Mesenchymal stem cell (in vitro differentiated cells and primary cell): ENCODE measurements at regions not wholly inside any gene's neighbourhood (a gene's known extent, or its start where the extent isn't known, plus 50 kb on each side); places are given as distances from the start of the nearest gene placed in this dataset.

Experiments used
- DNase-seq: peaks from one replicate; pipeline ENCODE4 v3.0.0-alpha.2; 2013
- H2AFZ ChIP-seq: one replicate; pipeline ENCODE4 v1.6.1; 2013; ENCODE audit warnings: low read depth, mild to moderate bottlenecking, control low read depth, inconsistent platforms, low read length, moderate library complexity
- H2AK5ac ChIP-seq: 2 replicates; pipeline ENCODE4 v1.6.1; 2013; ENCODE audit warnings: low read length, moderate library complexity, mild to moderate bottlenecking, inconsistent platforms; ENCODE audit not compliant: severe bottlenecking
- H2BK120ac ChIP-seq: one replicate; pipeline ENCODE4 v1.6.1; 2013; ENCODE audit warnings: low read depth, mild to moderate bottlenecking, inconsistent platforms, low read length, moderate library complexity
- H2BK12ac ChIP-seq, 2 experiments: one replicate each; pipeline ENCODE4 v1.6.1; 2013; ENCODE audit warnings: inconsistent platforms in 2 of 2, low read length in 2 of 2, mild to moderate bottlenecking in 2 of 2, moderate library complexity in 2 of 2, control low read depth in 1 of 2
- H2BK15ac ChIP-seq: one replicate; pipeline ENCODE4 v1.6.1; 2013; ENCODE audit warnings: mild to moderate bottlenecking, low read depth, inconsistent platforms; ENCODE audit not compliant: poor library complexity, severe bottlenecking
- H2BK5ac ChIP-seq: 2 replicates; pipeline ENCODE4 v1.6.1; 2013; ENCODE audit warnings: low read depth, mild to moderate bottlenecking, low read length, control low read depth, inconsistent platforms; ENCODE audit not compliant: poor library complexity, severe bottlenecking
- H3K14ac ChIP-seq, 2 experiments: one replicate each; pipeline ENCODE4 v1.6.1; 2013; ENCODE audit warnings: inconsistent platforms in 2 of 2, low read length in 2 of 2, control low read depth in 1 of 2, mild to moderate bottlenecking in 1 of 2, moderate library complexity in 1 of 2
- H3K18ac ChIP-seq, 2 experiments: one replicate each; pipeline ENCODE4 v1.6.1; 2013; ENCODE audit warnings: inconsistent platforms in 2 of 2, low read length in 2 of 2, control low read depth in 1 of 2, low read depth in 1 of 2, mild to moderate bottlenecking in 1 of 2
- H3K23ac ChIP-seq, 2 experiments: one replicate each; pipeline ENCODE4 v1.6.1; 2013; ENCODE audit warnings: inconsistent platforms in 2 of 2, low read length in 2 of 2, mild to moderate bottlenecking in 2 of 2, moderate library complexity in 2 of 2, control low read depth in 1 of 2
- H3K27ac ChIP-seq: 2 replicates; pipeline ENCODE4 v1.5.1; 2013; ENCODE audit warnings: mild to moderate bottlenecking, moderate library complexity, low read length, control low read depth, inconsistent platforms; ENCODE audit not compliant: poor library complexity, severe bottlenecking
- H3K27me3 ChIP-seq, 2 experiments: 2 replicates each; pipeline versions ENCODE4 v1.6.1 to v1.7.0; 2013; ENCODE audit warnings: low read length in 2 of 2, mild to moderate bottlenecking in 2 of 2, moderate library complexity in 2 of 2, control low read depth in 1 of 2, inconsistent platforms in 1 of 2; ENCODE audit not compliant: control insufficient read depth in 1 of 2, insufficient read depth in 1 of 2
- H3K36me3 ChIP-seq, 2 experiments: 2 replicates each; pipeline versions ENCODE4 v1.6.1 to v1.7.0; 2013; ENCODE audit warnings: low read length in 2 of 2, control low read depth in 1 of 2, inconsistent platforms in 1 of 2, low read depth in 1 of 2, mild to moderate bottlenecking in 1 of 2; ENCODE audit not compliant: insufficient read depth in 2 of 2, control insufficient read depth in 1 of 2
- H3K4ac ChIP-seq, 2 experiments: one replicate each; pipeline ENCODE4 v1.6.1; 2013; ENCODE audit warnings: inconsistent platforms in 2 of 2, low read length in 2 of 2, mild to moderate bottlenecking in 2 of 2, moderate library complexity in 2 of 2, control low read depth in 1 of 2, low read depth in 1 of 2
- H3K4me1 ChIP-seq: 2 replicates; pipeline ENCODE4 v1.6.1; 2013; ENCODE audit warnings: low read depth, low read length, control low read depth; ENCODE audit not compliant: control insufficient read depth, insufficient read depth
- H3K4me2 ChIP-seq: 2 replicates; pipeline ENCODE4 v1.6.1; 2013; ENCODE audit warnings: low read length, mild to moderate bottlenecking, inconsistent platforms; ENCODE audit not compliant: poor library complexity, severe bottlenecking
- H3K4me3 ChIP-seq, 2 experiments: 2 replicates each; pipeline versions ENCODE4 v1.5.1 to v1.7.0; 2013; ENCODE audit warnings: low read length in 2 of 2, mild to moderate bottlenecking in 2 of 2, control low read depth in 1 of 2, low read depth in 1 of 2; ENCODE audit not compliant: insufficient read depth in 1 of 2
- H3K79me1 ChIP-seq: replicated peaks from 2 replicates; pipeline ENCODE4 v1.6.1; 2013; ENCODE audit warnings: mild to moderate bottlenecking, control low read depth, low read length, inconsistent platforms; ENCODE audit not compliant: poor library complexity, severe bottlenecking
- H3K9ac ChIP-seq: 2 replicates; pipeline ENCODE4 v1.7.0; 2013; ENCODE audit warnings: mild to moderate bottlenecking, low read length, moderate library complexity
- H3K9me3 ChIP-seq: 2 replicates; pipeline ENCODE4 v1.7.0; 2013; ENCODE audit warnings: mild to moderate bottlenecking, low read length; ENCODE audit not compliant: control insufficient read depth
- H4K8ac ChIP-seq: one replicate; pipeline ENCODE4 v1.6.1; 2013; ENCODE audit warnings: inconsistent platforms, mild to moderate bottlenecking, low read length, moderate library complexity
- H4K91ac ChIP-seq: one replicate; pipeline ENCODE4 v1.6.1; 2013; ENCODE audit warnings: mild to moderate bottlenecking, low read length, inconsistent platforms
- WGBS: methylation state at CpG from one replicate; pipeline ENCODE4 v1.1.7; 2013; ENCODE audit warnings: mixed read lengths; 5-methylcytosine and 5-hydroxymethylcytosine counted together

GRCh38 chr1:214715126-214715525 is 112.1 kb downstream of the CENPF start:
- Histone ChIP-seq H3K79me1 (no peaks in the 10 kb centered on the region), H4K8ac (no peak overlapping the region), H3K36me3 (no peaks in the 10 kb centered on the region), H2AK5ac (no peak overlapping the region), H3K27me3 (no peaks in the 10 kb centered on the region), H2BK15ac (no peak overlapping the region), H3K4me1 (no peaks in the 10 kb centered on the region), H3K27ac (no peak overlapping the region), H2AFZ (no peak overlapping the region), H2BK12ac (no peak overlapping the region), H3K4me3 (no peak overlapping the region), H2BK5ac (no peak overlapping the region), H4K91ac (no peak overlapping the region), H3K18ac (no peak overlapping the region), H3K23ac (no peak overlapping the region), H3K9ac (no peak overlapping the region), H3K9me3 (no peaks in the 10 kb centered on the region), H3K4me2 (no peak overlapping the region), H2BK120ac (no peak overlapping the region), H3K4ac (no peak overlapping the region), H3K14ac (no peak overlapping the region)
- 87% methylated on average over 4 of the region's 4 CpGs for WGBS
- DNase-seq = no peak

GRCh38 chr1:214717351-214717750 is 114.4 kb downstream of the CENPF start:
- DNase-seq = no peak
- no peak overlapping the region for H2BK15ac ChIP-seq
- no peak overlapping the region for H3K14ac ChIP-seq
- no peak overlapping the region for H2BK12ac ChIP-seq
- no peak overlapping the region for H2BK5ac ChIP-seq
- no peak overlapping the region for H4K8ac ChIP-seq
- no peak overlapping the region for H2AK5ac ChIP-seq
- WGBS = 94% methylated on average over 7 of the region's 7 CpGs
- H3K18ac ChIP-seq = no peak overlapping the region
- no peak overlapping the region for H3K9ac ChIP-seq
- H3K4me3 ChIP-seq = no peak overlapping the region
- no peak overlapping the region for H3K4me2 ChIP-seq
- no peaks in the 10 kb centered on the region for H3K27me3 ChIP-seq
- H2BK120ac ChIP-seq = no peak overlapping the region
- no peaks in the 10 kb centered on the region for H3K79me1 ChIP-seq
- H2AFZ ChIP-seq = no peak overlapping the region
- peak overlapping the region in 1 of 2 experiments; percentile 59 for H3K23ac ChIP-seq
- H3K27ac ChIP-seq = no peak overlapping the region
- H3K9me3 ChIP-seq = no peaks in the 10 kb centered on the region
- H3K4me1 ChIP-seq = no peaks in the 10 kb centered on the region
- no peak overlapping the region for H4K91ac ChIP-seq
- no peaks in the 10 kb centered on the region for H3K36me3 ChIP-seq
- no peak overlapping the region for H3K4ac ChIP-seq

GRCh38 chr1:214718724-214719123 is 115.7 kb downstream of the CENPF start:
- no peak for DNase-seq
- H3K4me3 ChIP-seq = no peak overlapping the region

GRCh38 chr1:214719207-214719606 is 116.2 kb downstream of the CENPF start:
- H2BK15ac ChIP-seq = no peak overlapping the region
- H3K27me3 ChIP-seq = no peaks in the 10 kb centered on the region
- WGBS = 97% methylated on average over 2 of the region's 4 CpGs

More at GRCh38 chr1:214718724-214719123, 115.7 kb downstream of the CENPF start:
- Histone ChIP-seq H3K27me3 (no peaks in the 10 kb centered on the region), H3K23ac (no peak overlapping the region), H3K79me1 (no peaks in the 10 kb centered on the region), H4K8ac (no peak overlapping the region), H2AFZ (no peak overlapping the region), H3K14ac (no peak overlapping the region), H3K18ac (no peak overlapping the region), H2BK15ac (no peak overlapping the region), H2BK5ac (no peak overlapping the region), H2BK120ac (no peak overlapping the region), H3K9ac (no peak overlapping the region), H2AK5ac (no peak overlapping the region), H3K9me3 (no peaks in the 10 kb centered on the region), H3K4ac (no peak overlapping the region), H4K91ac (no peak overlapping the region), H3K4me1 (no peaks in the 10 kb centered on the region), H3K4me2 (no peak overlapping the region), H2BK12ac (no peak overlapping the region), H3K36me3 (no peaks in the 10 kb centered on the region), H3K27ac (no peak overlapping the region)

More at GRCh38 chr1:214719207-214719606, 116.2 kb downstream of the CENPF start:
- H3K4ac ChIP-seq = no peak overlapping the region
- H2BK5ac ChIP-seq = no peak overlapping the region
- H3K27ac ChIP-seq = no peak overlapping the region
- H4K8ac ChIP-seq = no peak overlapping the region
- no peak overlapping the region for H2AFZ ChIP-seq
- H3K4me2 ChIP-seq = no peak overlapping the region
- H3K36me3 ChIP-seq = no peaks in the 10 kb centered on the region
- no peaks in the 10 kb centered on the region for H3K4me1 ChIP-seq
- H3K9me3 ChIP-seq = no peaks in the 10 kb centered on the region
- H3K79me1 ChIP-seq = no peaks in the 10 kb centered on the region
- H3K9ac ChIP-seq = no peak overlapping the region
- no peak overlapping the region for H2BK120ac ChIP-seq
- H4K91ac ChIP-seq = no peak overlapping the region
- no peak overlapping the region for H2AK5ac ChIP-seq
- H2BK12ac ChIP-seq = no peak overlapping the region
- H3K23ac ChIP-seq = no peak overlapping the region
- no peak for DNase-seq
- no peak overlapping the region for H3K4me3 ChIP-seq
- H3K18ac ChIP-seq = no peak overlapping the region
- no peak overlapping the region for H3K14ac ChIP-seq
